Neural progenitor cell (in vitro differentiated cells): ENCODE measurements at regions not wholly inside any gene's neighbourhood (a gene's known extent, or its start where the extent isn't known, plus 50 kb on each side); places are given as distances from the start of the nearest gene placed in this dataset.

Source experiments
- EZH2 ChIP-seq: fragments of 200-600 bp; sonication (generic); IDR thresholded peaks from 2 replicates; pipeline ENCODE4 v1.6.1; 2017; ENCODE audit warnings: antibody characterized with exemption, mild to moderate bottlenecking, moderate library complexity
- EZH2phosphoT487 ChIP-seq: fragments of 200-600 bp; sonication (generic); IDR thresholded peaks from 2 replicates; pipeline ENCODE4 v1.6.1; 2017; ENCODE audit warnings: antibody characterized with exemption
- TF ChIP-seq, protein P1 (sequence below): fragments of 200-600 bp; sonication (generic); IDR thresholded peaks from 2 replicates; pipeline ENCODE4 v1.5.1; 2017; ENCODE audit warnings: antibody characterized with exemption, mild to moderate bottlenecking

DNA sequence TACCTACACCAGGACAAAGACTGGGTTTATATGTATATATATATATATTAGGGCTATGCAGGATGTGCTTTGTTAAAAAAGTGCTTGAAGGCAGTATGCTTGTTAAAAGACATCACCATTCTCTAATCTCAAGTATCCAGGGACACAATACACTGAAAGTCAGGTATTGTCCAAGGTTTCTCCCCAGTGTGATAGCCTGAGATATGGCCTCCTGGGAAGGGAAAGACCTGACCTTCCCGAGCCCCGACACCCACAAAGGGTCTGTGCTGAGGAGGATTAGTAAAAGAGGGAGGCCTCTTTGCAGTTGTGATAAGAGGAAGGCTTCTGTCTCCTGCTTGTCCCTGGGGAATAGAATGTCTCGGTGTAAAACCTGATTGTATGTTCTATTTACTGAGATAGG is 156.9 kb downstream of the GPX5 start:
- TF ChIP-seq, protein P1, sequence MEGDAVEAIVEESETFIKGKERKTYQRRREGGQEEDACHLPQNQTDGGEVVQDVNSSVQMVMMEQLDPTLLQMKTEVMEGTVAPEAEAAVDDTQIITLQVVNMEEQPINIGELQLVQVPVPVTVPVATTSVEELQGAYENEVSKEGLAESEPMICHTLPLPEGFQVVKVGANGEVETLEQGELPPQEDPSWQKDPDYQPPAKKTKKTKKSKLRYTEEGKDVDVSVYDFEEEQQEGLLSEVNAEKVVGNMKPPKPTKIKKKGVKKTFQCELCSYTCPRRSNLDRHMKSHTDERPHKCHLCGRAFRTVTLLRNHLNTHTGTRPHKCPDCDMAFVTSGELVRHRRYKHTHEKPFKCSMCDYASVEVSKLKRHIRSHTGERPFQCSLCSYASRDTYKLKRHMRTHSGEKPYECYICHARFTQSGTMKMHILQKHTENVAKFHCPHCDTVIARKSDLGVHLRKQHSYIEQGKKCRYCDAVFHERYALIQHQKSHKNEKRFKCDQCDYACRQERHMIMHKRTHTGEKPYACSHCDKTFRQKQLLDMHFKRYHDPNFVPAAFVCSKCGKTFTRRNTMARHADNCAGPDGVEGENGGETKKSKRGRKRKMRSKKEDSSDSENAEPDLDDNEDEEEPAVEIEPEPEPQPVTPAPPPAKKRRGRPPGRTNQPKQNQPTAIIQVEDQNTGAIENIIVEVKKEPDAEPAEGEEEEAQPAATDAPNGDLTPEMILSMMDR: no peak
- TF ChIP-seq EZH2: no peak
- TF ChIP-seq EZH2phosphoT487: no peak
